Activated gamma-delta T cell treated with anti-CD3 and anti-CD28 coated beads, Interleukin-2, amount 50 U/mL, for 16 hours (primary cell): ENCODE measurements at regions not wholly inside any gene's neighbourhood (a gene's known extent, or its start where the extent isn't known, plus 50 kb on each side); places are given as distances from the start of the nearest gene placed in this dataset.

ENCODE experiments used
- DNase-seq: peaks from one replicate; pipeline ENCODE4 v3.0.0-alpha.2; 2020; ENCODE audit warnings: low read depth

- no peak for DNase-seq
Measured at GRCh38 chr6:137353842-137354397, 134.7 kb upstream of the IFNGR1 start.

GRCh38 chr6:137353346-137353745 lies 134.2 kb upstream of the IFNGR1 start:
- DNase-seq, result no peak

- no peak for DNase-seq
Measured at GRCh38 chr6:137352859-137353258, 133.7 kb upstream of the IFNGR1 start.

GRCh38 chr6:137351890-137352289 lies 132.7 kb upstream of the IFNGR1 start:
- no peak for DNase-seq

- no peak for DNase-seq
Measured at GRCh38 chr6:137350857-137351256, 131.7 kb upstream of the IFNGR1 start.

- DNase-seq, result no peak
Measured at GRCh38 chr6:137349856-137350830, 131.0 kb upstream of the IFNGR1 start.

GRCh38 chr6:137348777-137349176 lies 129.6 kb upstream of the IFNGR1 start:
- no peak for DNase-seq

GRCh38 chr6:137343241-137343640 lies 124.1 kb upstream of the IFNGR1 start:
- no peak for DNase-seq

DNA sequence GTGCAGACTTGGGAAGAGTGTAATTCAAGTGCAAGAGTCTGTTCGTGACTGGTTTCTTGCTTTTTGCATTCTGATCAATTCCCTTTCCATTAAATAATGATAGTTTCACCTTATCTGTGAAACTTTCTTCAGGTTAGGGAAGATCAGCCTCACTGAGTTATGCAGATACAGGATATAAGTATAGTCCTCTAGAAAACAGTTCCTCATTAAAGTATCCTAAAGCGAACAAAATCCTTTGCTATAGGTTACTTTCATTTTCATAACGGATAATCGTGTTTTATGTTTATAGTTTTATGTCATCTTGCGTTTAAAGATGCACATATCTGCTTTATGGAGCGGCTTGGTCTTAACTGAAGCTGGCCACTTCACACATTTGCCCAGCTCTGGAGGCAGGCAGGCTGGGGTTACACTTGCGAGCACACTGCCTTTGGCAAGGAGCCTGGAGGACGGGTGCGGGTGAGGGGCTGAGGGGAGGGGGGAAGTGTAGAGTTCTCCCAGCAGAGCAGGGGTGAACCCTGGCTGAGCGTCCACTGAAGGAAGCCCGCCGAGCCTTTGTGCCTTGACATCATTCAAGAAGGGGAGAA lies 123.5 kb upstream of the IFNGR1 start:
- DNase-seq, result no peak

- DNase-seq, result peak; percentile 20
Measured at GRCh38 chr6:137341681-137342195, 122.6 kb upstream of the IFNGR1 start.

DNA sequence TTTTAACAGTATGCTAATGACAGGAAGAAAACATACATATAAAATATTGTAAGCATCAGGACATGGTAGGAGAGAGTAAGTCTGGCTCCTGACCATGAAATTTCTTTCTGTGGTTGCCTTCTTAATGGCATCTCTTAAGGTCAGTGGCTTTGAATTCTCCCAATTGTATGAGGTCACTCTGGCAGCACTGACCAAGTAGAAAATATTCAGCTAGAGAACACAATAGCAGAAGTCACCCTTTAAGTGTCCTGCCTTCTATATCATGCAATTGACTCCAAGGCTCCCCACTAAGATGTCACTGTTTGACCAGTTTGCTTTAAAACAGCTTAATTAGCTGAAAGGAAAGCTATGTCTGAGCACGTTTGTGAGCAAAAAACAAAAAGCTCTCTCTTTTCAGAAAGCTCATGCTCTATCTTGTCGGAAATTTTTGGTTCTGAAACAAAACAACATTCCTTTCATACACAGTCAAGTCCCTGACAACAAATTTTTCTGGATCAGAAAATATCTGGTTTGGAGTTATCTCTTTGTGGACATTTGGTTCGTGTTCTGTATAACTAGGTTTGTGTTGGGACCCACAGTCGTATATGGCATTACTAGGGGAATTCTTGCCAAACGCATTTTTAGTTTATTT lies 120.9 kb upstream of the IFNGR1 start:
- no peak for DNase-seq

- no peak for DNase-seq
Measured at GRCh38 chr6:137334884-137335283, 115.7 kb upstream of the IFNGR1 start.

GRCh38 chr6:137334094-137334493 lies 114.9 kb upstream of the IFNGR1 start:
- DNase-seq, result no peak

- no peak for DNase-seq
Measured at GRCh38 chr6:137332637-137333280, 113.6 kb upstream of the IFNGR1 start.

GRCh38 chr6:137323860-137324259 lies 104.7 kb upstream of the IFNGR1 start:
- DNase-seq, result no peak

- DNase-seq, result no peak
Measured at GRCh38 chr6:137320271-137320670, 101.1 kb upstream of the IFNGR1 start.

GRCh38 chr6:137316626-137317025 lies 97.4 kb upstream of the IFNGR1 start:
- DNase-seq, result no peak

GRCh38 chr6:137315081-137315480 lies 95.9 kb upstream of the IFNGR1 start:
- no peak for DNase-seq

- peak; percentile 57 for DNase-seq
Measured at GRCh38 chr6:137313928-137314855, 95.0 kb upstream of the IFNGR1 start.

DNA sequence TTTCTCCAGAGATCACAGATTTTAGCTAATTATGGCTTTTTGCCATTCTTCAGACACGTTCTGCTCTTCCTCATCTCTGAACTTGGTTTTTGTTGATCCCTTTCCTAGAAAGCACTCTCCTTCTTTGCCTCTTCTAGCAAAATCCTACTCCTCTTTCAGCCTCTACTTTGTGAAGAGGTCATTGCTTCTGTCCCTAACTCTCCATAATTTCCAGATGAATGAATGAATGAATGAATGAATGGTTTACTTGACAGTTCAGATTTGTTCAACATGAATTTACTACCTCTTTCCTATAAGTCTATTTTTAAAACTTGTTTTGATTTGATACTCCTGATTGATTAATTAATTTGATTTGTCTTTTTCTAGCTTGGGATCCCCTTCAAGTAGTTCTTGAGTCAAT lies 94.0 kb upstream of the IFNGR1 start:
- no peak for DNase-seq

- no peak for DNase-seq
Measured at GRCh38 chr6:137311940-137312339, 92.8 kb upstream of the IFNGR1 start.
